CD14-positive monocyte (primary cell): ENCODE measurements at regions not wholly inside any gene's neighbourhood (a gene's known extent, or its start where the extent isn't known, plus 50 kb on each side); places are given as distances from the start of the nearest gene placed in this dataset.
"Not testable (repeated sequence)": the region's sequence is repeated elsewhere in the genome, so short reads cannot be mapped to it uniquely, and the experiment has no call there.

ENCODE experiments used
- DNase-seq, 3 donors: peaks; one replicate each; pipeline ENCODE4 v3.0.0-alpha.2; 2011 to 2022
- H2AFZ ChIP-seq: 2 replicates; pipeline ENCODE4 v1.6.0; 2012; ENCODE audit warnings: mild to moderate bottlenecking, low read depth, low read length, inconsistent platforms; ENCODE audit not compliant: insufficient read depth, poor library complexity, severe bottlenecking
- H3K27ac ChIP-seq, 2 donors: 1 replicate in 1 of 2; 2 replicates in 1 of 2; pipeline ENCODE4 v1.5.1; 2012 to 2013; ENCODE audit warnings: low read length in 2 of 2, control low read depth in 1 of 2, inconsistent platforms in 1 of 2, low read depth in 1 of 2, mild to moderate bottlenecking in 1 of 2
- H3K27me3 ChIP-seq, 2 donors: one replicate each; pipeline versions ENCODE4 v1.6.0 to v1.6.1; 2011 to 2013; ENCODE audit warnings: low read length in 2 of 2; ENCODE audit not compliant: control insufficient read depth in 2 of 2, insufficient read depth in 2 of 2
- H3K36me3 ChIP-seq, 2 donors: replicated peaks in 1 of 2; 1 replicate in 1 of 2; 2 replicates in 1 of 2; pipeline versions ENCODE4 v1.5.1 to v1.6.1; 2012 to 2013; ENCODE audit warnings: low read length in 2 of 2, control low read depth in 1 of 2, inconsistent platforms in 1 of 2, mild to moderate bottlenecking in 1 of 2; ENCODE audit not compliant: insufficient read depth in 2 of 2, control insufficient read depth in 1 of 2
- H3K4me1 ChIP-seq, 2 donors: 1 replicate in 1 of 2; 2 replicates in 1 of 2; pipeline versions ENCODE4 v1.5.1 to v1.6.1; 2012 to 2013; ENCODE audit warnings: low read length in 2 of 2, control low read depth in 1 of 2, inconsistent platforms in 1 of 2, mild to moderate bottlenecking in 1 of 2, moderate library complexity in 1 of 2; ENCODE audit not compliant: insufficient read depth in 2 of 2, control insufficient read depth in 1 of 2
- H3K4me2 ChIP-seq: replicated peaks from 2 replicates; pipeline ENCODE3; 2012; ENCODE audit warnings: low read length, moderate library complexity, mild to moderate bottlenecking; ENCODE audit not compliant: poor library complexity, severe bottlenecking; ENCODE audit errors: extremely low read depth
- H3K4me3 ChIP-seq, 3 experiments: fragments of 200-600 bp in 1 of 3; sonication (generic) in 1 of 3; replicated peaks in 1 of 3; 1 replicate in 2 of 3; 2 replicates in 1 of 3; pipeline ENCODE4 v1.5.1; 2011 to 2013; ENCODE audit warnings: low read length in 3 of 3, mild to moderate bottlenecking in 3 of 3, control low read depth in 2 of 3, low read depth in 2 of 3, inconsistent platforms in 1 of 3, moderate library complexity in 1 of 3
- H3K79me2 ChIP-seq: 2 replicates; pipeline ENCODE4 v1.6.0; 2012; ENCODE audit warnings: mild to moderate bottlenecking, control low read depth, inconsistent platforms, low read length, moderate library complexity; ENCODE audit not compliant: insufficient read depth
- H3K9ac ChIP-seq: 2 replicates; pipeline ENCODE4 v1.6.0; 2017; ENCODE audit warnings: low read length, mild to moderate bottlenecking; ENCODE audit not compliant: insufficient read depth, poor library complexity, severe bottlenecking
- H3K9me3 ChIP-seq, 2 donors: replicated peaks in 1 of 2; 1 replicate in 1 of 2; 2 replicates in 1 of 2; pipeline versions ENCODE4 v1.5.1 to v1.6.1; 2012 to 2013; ENCODE audit warnings: low read length in 2 of 2, control low read depth in 1 of 2; ENCODE audit not compliant: control insufficient read depth in 1 of 2, insufficient read depth in 1 of 2
- H4K20me1 ChIP-seq: 2 replicates; pipeline ENCODE4 v1.6.0; 2012; ENCODE audit warnings: mild to moderate bottlenecking, low read length, control low read depth, moderate library complexity; ENCODE audit not compliant: insufficient read depth
- H3K27ac Mint-ChIP-seq, 7 donors: one replicate each; pipeline ENCODE4 v1.8.0; 2020; ENCODE audit warnings: mild to moderate bottlenecking in 7 of 7, mixed read lengths in 7 of 7, moderate library complexity in 6 of 7, inconsistent platforms in 2 of 7
- H3K27me3 Mint-ChIP-seq, 3 donors: one replicate each; pipeline ENCODE4 v1.8.0; 2021 to 2022; ENCODE audit warnings: low read depth in 3 of 3, mild to moderate bottlenecking in 3 of 3, mixed read lengths in 3 of 3, moderate library complexity in 3 of 3, inconsistent platforms in 1 of 3
- H3K36me3 Mint-ChIP-seq, 2 donors: one replicate each; pipeline ENCODE4 v1.8.0; 2020; ENCODE audit warnings: mixed read lengths in 2 of 2, inconsistent platforms in 1 of 2, mild to moderate bottlenecking in 1 of 2
- H3K4me1 Mint-ChIP-seq: one replicate; pipeline ENCODE4 v1.8.0; 2020; ENCODE audit warnings: mild to moderate bottlenecking, mixed read lengths
- H3K4me3 Mint-ChIP-seq, 2 donors: one replicate each; pipeline ENCODE4 v1.8.0; 2020; ENCODE audit warnings: mild to moderate bottlenecking in 2 of 2, mixed read lengths in 2 of 2, moderate library complexity in 1 of 2
- H3K9me3 Mint-ChIP-seq, 7 donors: one replicate each; pipeline ENCODE4 v1.8.0; 2020 to 2022; ENCODE audit warnings: mixed read lengths in 7 of 7, mild to moderate bottlenecking in 6 of 7, moderate library complexity in 6 of 7, inconsistent platforms in 2 of 7
- WGBS: methylation state at CpG from one replicate; pipeline ENCODE4 v1.1.5; 2013; ENCODE audit warnings: missing lambda C conversion rate; ENCODE audit not compliant: insufficient coverage; 5-methylcytosine and 5-hydroxymethylcytosine counted together
- intact Hi-C, 2 donors: fragments of 100-400 bp; cut with micrococcal nuclease; formaldehyde crosslinking; loops; one replicate each; pipeline versions ENCODE4 v1.15.0 to v1.15.1; 2023
- TF ChIP-seq, protein P1 (sequence below): fragments of 200-600 bp; IDR thresholded peaks from one replicate; pipeline ENCODE4 v1.8.0; 2022; ENCODE audit warnings: antibody characterized with exemption, mild to moderate bottlenecking

DNA sequence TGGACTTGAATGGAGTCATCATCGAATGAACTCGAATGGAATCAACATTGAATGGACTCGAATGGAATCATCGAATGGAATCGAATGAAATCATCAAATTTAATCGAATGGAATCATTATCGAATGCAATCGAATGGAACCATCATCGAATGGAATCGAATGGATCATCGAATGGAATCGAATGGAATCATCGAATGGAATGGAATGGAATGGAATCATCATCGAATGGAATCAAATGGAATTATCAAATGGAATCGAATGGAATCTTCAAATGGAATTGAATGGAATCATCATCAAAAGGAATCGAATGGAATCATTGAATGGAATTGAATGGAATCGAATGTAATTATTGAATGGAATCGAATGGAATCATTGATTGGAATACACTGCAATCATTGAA, 610.3 kb downstream of the TP53TG3F start:
- H2AFZ ChIP-seq, H3K4me1 ChIP-seq, H3K4me1 Mint-ChIP-seq, H3K27ac ChIP-seq, DNase-seq, H3K4me3 ChIP-seq, H3K27ac Mint-ChIP-seq, H3K27me3 ChIP-seq, H4K20me1 ChIP-seq, H3K36me3 Mint-ChIP-seq, H3K36me3 ChIP-seq, H3K79me2 ChIP-seq, H3K27me3 Mint-ChIP-seq, intact Hi-C loops, H3K4me3 Mint-ChIP-seq, H3K9ac ChIP-seq, H3K4me2 ChIP-seq: not testable (repeated sequence)
- H3K9me3 Mint-ChIP-seq: peaks cover 14 to 29% (median 21%) of the 10 kb centered on the region in 7 donors
- peaks cover 39 to 44% of the 10 kb centered on the region in 2 donors for H3K9me3 ChIP-seq
- WGBS: 80% methylated on average over 18 of the region's 18 CpGs

DNA sequence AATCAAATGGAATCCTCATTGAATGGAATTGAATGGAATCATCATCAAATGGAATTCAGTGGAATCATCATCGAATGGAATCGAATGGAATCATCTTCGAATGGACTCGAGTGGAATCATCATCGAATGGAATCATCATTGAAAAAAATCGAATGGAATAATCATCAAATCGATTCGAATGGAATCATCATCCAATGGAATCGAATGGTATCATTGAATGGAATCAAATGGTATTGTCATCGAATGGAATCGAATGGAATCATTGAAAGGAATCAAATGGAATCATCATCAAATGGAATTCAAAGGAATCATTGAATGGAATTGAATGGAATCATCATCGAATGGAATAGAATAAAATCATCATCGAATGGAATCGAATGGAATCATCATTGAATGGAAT, 619.3 kb downstream of the TP53TG3F start:
- H3K9me3 ChIP-seq: peaks cover 46 to 99% of the 10 kb centered on the region in 2 donors
- H2AFZ ChIP-seq: no peak overlapping the region
- no peaks in the 10 kb centered on the region for H3K4me1 Mint-ChIP-seq
- H3K9ac ChIP-seq: no peak overlapping the region
- TF ChIP-seq, protein P1, sequence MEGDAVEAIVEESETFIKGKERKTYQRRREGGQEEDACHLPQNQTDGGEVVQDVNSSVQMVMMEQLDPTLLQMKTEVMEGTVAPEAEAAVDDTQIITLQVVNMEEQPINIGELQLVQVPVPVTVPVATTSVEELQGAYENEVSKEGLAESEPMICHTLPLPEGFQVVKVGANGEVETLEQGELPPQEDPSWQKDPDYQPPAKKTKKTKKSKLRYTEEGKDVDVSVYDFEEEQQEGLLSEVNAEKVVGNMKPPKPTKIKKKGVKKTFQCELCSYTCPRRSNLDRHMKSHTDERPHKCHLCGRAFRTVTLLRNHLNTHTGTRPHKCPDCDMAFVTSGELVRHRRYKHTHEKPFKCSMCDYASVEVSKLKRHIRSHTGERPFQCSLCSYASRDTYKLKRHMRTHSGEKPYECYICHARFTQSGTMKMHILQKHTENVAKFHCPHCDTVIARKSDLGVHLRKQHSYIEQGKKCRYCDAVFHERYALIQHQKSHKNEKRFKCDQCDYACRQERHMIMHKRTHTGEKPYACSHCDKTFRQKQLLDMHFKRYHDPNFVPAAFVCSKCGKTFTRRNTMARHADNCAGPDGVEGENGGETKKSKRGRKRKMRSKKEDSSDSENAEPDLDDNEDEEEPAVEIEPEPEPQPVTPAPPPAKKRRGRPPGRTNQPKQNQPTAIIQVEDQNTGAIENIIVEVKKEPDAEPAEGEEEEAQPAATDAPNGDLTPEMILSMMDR: no peak
- intact Hi-C loops: no loop called here
- no peak overlapping the region for H3K4me3 ChIP-seq
- no peaks in the 10 kb centered on the region for H3K4me1 ChIP-seq
- no peaks in the 10 kb centered on the region for H3K27me3 Mint-ChIP-seq
- H3K4me2 ChIP-seq: no peak overlapping the region
- H3K79me2 ChIP-seq: no peaks in the 10 kb centered on the region
- H4K20me1 ChIP-seq: no peaks in the 10 kb centered on the region
- DNase-seq: no peak
- H3K4me3 Mint-ChIP-seq: no peak overlapping the region
- H3K36me3 Mint-ChIP-seq: no peaks in the 10 kb centered on the region
- 78% methylated on average over 12 of the region's 14 CpGs for WGBS
- no peak overlapping the region for H3K27ac ChIP-seq
- no peaks in the 10 kb centered on the region for H3K36me3 ChIP-seq
- peaks cover 9 to 56% (median 36%) of the 10 kb centered on the region in 7 donors for H3K9me3 Mint-ChIP-seq
- no peak overlapping the region for H3K27ac Mint-ChIP-seq
- H3K27me3 ChIP-seq: no peaks in the 10 kb centered on the region

DNA sequence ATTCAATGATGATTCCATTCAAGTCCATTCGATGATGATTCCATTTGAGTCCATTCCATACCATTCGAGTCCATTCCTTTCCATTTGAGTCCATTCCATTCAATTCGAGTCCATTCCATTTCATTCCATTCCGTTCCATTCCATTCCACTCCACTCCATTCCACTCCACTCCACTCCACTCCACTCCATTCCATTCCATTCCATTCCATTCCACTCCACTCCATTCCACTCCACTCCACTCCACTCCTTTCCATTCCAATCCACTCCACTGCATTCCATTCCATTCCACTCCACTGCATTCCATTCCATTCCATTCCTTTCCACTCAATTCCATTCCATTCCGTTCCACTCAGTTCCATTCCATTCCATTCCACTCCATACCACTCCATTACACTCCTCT, 625.6 kb downstream of the TP53TG3F start:
- H3K27ac ChIP-seq, H3K27me3 Mint-ChIP-seq, H3K4me1 Mint-ChIP-seq, H3K4me3 Mint-ChIP-seq, H3K27me3 ChIP-seq, H3K4me1 ChIP-seq, H3K27ac Mint-ChIP-seq, H4K20me1 ChIP-seq, H2AFZ ChIP-seq, DNase-seq, H3K4me2 ChIP-seq, H3K79me2 ChIP-seq, H3K4me3 ChIP-seq, intact Hi-C loops, H3K36me3 Mint-ChIP-seq, H3K36me3 ChIP-seq, H3K9ac ChIP-seq: not testable (repeated sequence)
- 57% methylated on average over 5 of the region's 5 CpGs for WGBS
- H3K9me3 ChIP-seq: peaks cover 52 to 100% of the 10 kb centered on the region in 2 donors
- H3K9me3 Mint-ChIP-seq: peaks cover 13 to 49% (median 35%) of the 10 kb centered on the region in 7 donors

DNA sequence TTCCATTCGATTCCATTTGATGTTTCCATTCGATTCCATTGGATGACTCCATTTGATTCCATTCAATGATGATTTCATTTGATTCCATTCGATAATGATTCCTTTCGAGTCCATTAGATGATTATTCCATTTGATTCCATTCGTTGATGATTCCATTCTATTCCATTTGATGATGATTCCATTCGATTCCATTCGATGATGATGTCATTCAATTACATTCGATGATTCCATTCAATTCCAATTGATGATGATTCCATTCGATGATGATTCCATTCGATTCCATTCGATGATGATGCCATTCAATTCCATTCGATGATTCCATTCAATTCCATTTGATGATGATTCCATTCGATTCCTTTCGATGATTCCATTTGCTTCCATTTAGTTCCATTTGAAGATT, 635.6 kb downstream of the TP53TG3F start:
- H3K9ac ChIP-seq, H4K20me1 ChIP-seq, H3K4me3 ChIP-seq, H3K27me3 Mint-ChIP-seq, H3K4me3 Mint-ChIP-seq, H3K27me3 ChIP-seq, DNase-seq, H2AFZ ChIP-seq, H3K27ac ChIP-seq, H3K4me2 ChIP-seq, H3K36me3 ChIP-seq, H3K4me1 ChIP-seq, H3K4me1 Mint-ChIP-seq, H3K36me3 Mint-ChIP-seq, H3K27ac Mint-ChIP-seq, H3K79me2 ChIP-seq, intact Hi-C loops: not testable (repeated sequence)
- H3K9me3 ChIP-seq: peaks cover 55 to 97% of the 10 kb centered on the region in 2 donors
- H3K9me3 Mint-ChIP-seq: peaks cover 34 to 65% (median 48%) of the 10 kb centered on the region in 7 donors
- WGBS: 85% methylated on average over 9 of the region's 14 CpGs
